ENCODE measurements at regions not wholly inside any gene's neighbourhood (a gene's known extent, or its start where the extent isn't known, plus 50 kb on each side); places are given as distances from the start of the nearest gene placed in this dataset.
"Not testable (repeated sequence)": the region's sequence is repeated elsewhere in the genome, so short reads cannot be mapped to it uniquely, and the experiment has no call there.

- no peaks in the 10 kb centered on the region for H3K36me3 Mint-ChIP-seq
- H3K27ac Mint-ChIP-seq: no peak overlapping the region
- H3K4me1 Mint-ChIP-seq: peaks cover 0 to 2% of the 10 kb centered on the region in 2 donors
- H3K4me3 Mint-ChIP-seq: no peak overlapping the region
- H3K9me3 Mint-ChIP-seq: no peaks in the 10 kb centered on the region
- ATAC-seq (replicated peaks): no peak
- H3K27me3 Mint-ChIP-seq: no peaks in the 10 kb centered on the region
- DNase-seq: no peak
These were observed 187.3 kb upstream of the FAM241A start for GRCh38 chr4:111957997-111958396.

GRCh38 chr4:111959222-111959621, 186.0 kb upstream of the FAM241A start:
- Mint-ChIP-seq H3K27me3 (no peaks in the 10 kb centered on the region), H3K36me3 (no peaks in the 10 kb centered on the region), H3K4me3 (no peak overlapping the region), H3K9me3 (no peaks in the 10 kb centered on the region), H3K27ac (no peak overlapping the region), H3K4me1 (peaks cover 0 to 2% of the 10 kb centered on the region in 2 donors)
- ATAC-seq (replicated peaks): peak in 1 of 2 donors; percentile 48
- no peak for DNase-seq

GRCh38 chr4:111960241-111960667, 185.0 kb upstream of the FAM241A start:
- Mint-ChIP-seq H3K27me3 (no peaks in the 10 kb centered on the region), H3K36me3 (no peaks in the 10 kb centered on the region), H3K9me3 (no peaks in the 10 kb centered on the region), H3K4me3 (no peak overlapping the region), H3K4me1 (peaks cover 0 to 2% of the 10 kb centered on the region in 2 donors), H3K27ac (no peak overlapping the region)
- DNase-seq (peak; percentile 14), ATAC-seq (replicated peaks) (peak; percentile 93 to 96)

GRCh38 chr4:111961026-111961425, 184.2 kb upstream of the FAM241A start:
- H3K27me3 Mint-ChIP-seq; ATAC-seq (replicated peaks); H3K9me3 Mint-ChIP-seq; H3K4me3 Mint-ChIP-seq; H3K4me1 Mint-ChIP-seq; H3K36me3 Mint-ChIP-seq; DNase-seq; H3K27ac Mint-ChIP-seq: not testable (repeated sequence)

GRCh38 chr4:111961809-111962208, 183.4 kb upstream of the FAM241A start:
- Mint-ChIP-seq H3K36me3 (no peaks in the 10 kb centered on the region), H3K27me3 (no peaks in the 10 kb centered on the region), H3K9me3 (no peaks in the 10 kb centered on the region), H3K27ac (no peak overlapping the region), H3K4me3 (no peak overlapping the region), H3K4me1 (peaks cover 0 to 2% of the 10 kb centered on the region in 2 donors)
- no peak for DNase-seq
- ATAC-seq (replicated peaks): no peak

GRCh38 chr4:111963158-111963700, 182.0 kb upstream of the FAM241A start:
- Mint-ChIP-seq H3K36me3 (no peaks in the 10 kb centered on the region), H3K27ac (no peak overlapping the region), H3K4me1 (peaks cover 0 to 2% of the 10 kb centered on the region in 2 donors), H3K27me3 (no peaks in the 10 kb centered on the region), H3K9me3 (no peaks in the 10 kb centered on the region), H3K4me3 (no peak overlapping the region)
- ATAC-seq (replicated peaks): no peak
- no peak for DNase-seq

GRCh38 chr4:111977419-111977965, 167.8 kb upstream of the FAM241A start:
- DNase-seq: no peak
- Mint-ChIP-seq H3K4me3 (no peak overlapping the region), H3K27ac (no peak overlapping the region), H3K9me3 (peaks cover 0 to 10% of the 10 kb centered on the region in 2 donors), H3K36me3 (no peaks in the 10 kb centered on the region), H3K4me1 (no peaks in the 10 kb centered on the region), H3K27me3 (peaks cover 12 to 42% of the 10 kb centered on the region in 2 donors)
- ATAC-seq (replicated peaks): no peak

- Mint-ChIP-seq H3K27ac (no peak overlapping the region), H3K36me3 (no peaks in the 10 kb centered on the region), H3K27me3 (peaks cover 18 to 51% of the 10 kb centered on the region in 2 donors), H3K4me3 (no peak overlapping the region), H3K4me1 (peaks cover 0 to 4% of the 10 kb centered on the region in 2 donors), H3K9me3 (peaks cover 0 to 6% of the 10 kb centered on the region in 2 donors)
- DNase-seq (no peak), ATAC-seq (replicated peaks) (no peak)
These were observed 165.3 kb upstream of the FAM241A start for GRCh38 chr4:111979921-111980320.

- peaks cover 19 to 56% of the 10 kb centered on the region in 2 donors for H3K27me3 Mint-ChIP-seq
- H3K4me1 Mint-ChIP-seq: peaks cover 0 to 6% of the 10 kb centered on the region in 2 donors
- no peak overlapping the region for H3K4me3 Mint-ChIP-seq
These were observed 163.2 kb upstream of the FAM241A start for GRCh38 chr4:111982089-111982488.

GRCh38 chr4:111984169-111984819, 161.0 kb upstream of the FAM241A start:
- ATAC-seq (replicated peaks): no peak
- no peak for DNase-seq
- Mint-ChIP-seq H3K36me3 (no peaks in the 10 kb centered on the region), H3K27me3 (peaks cover 14 to 38% of the 10 kb centered on the region in 2 donors), H3K9me3 (no peaks in the 10 kb centered on the region), H3K4me3 (no peak overlapping the region), H3K27ac (no peak overlapping the region), H3K4me1 (peaks cover 0 to 6% of the 10 kb centered on the region in 2 donors)

More at GRCh38 chr4:111982089-111982488, 163.2 kb upstream of the FAM241A start:
- ATAC-seq (replicated peaks): no peak
- H3K36me3 Mint-ChIP-seq: no peaks in the 10 kb centered on the region
- H3K9me3 Mint-ChIP-seq: no peaks in the 10 kb centered on the region
- DNase-seq: no peak
- H3K27ac Mint-ChIP-seq: no peak overlapping the region

- peaks cover 0 to 6% of the 10 kb centered on the region in 2 donors for H3K4me1 Mint-ChIP-seq
- no peak overlapping the region for H3K27ac Mint-ChIP-seq
- H3K4me3 Mint-ChIP-seq: no peak overlapping the region
- ATAC-seq (replicated peaks): no peak
- no peak for DNase-seq
- peaks cover 9 to 33% of the 10 kb centered on the region in 2 donors for H3K27me3 Mint-ChIP-seq
- H3K9me3 Mint-ChIP-seq: no peaks in the 10 kb centered on the region
- no peaks in the 10 kb centered on the region for H3K36me3 Mint-ChIP-seq
These were observed 159.8 kb upstream of the FAM241A start for GRCh38 chr4:111985426-111985825.

- no peaks in the 10 kb centered on the region for H3K9me3 Mint-ChIP-seq
- H3K36me3 Mint-ChIP-seq: no peaks in the 10 kb centered on the region
- peaks cover 7 to 33% of the 10 kb centered on the region in 2 donors for H3K27me3 Mint-ChIP-seq
- no peak for DNase-seq
- no peak for ATAC-seq (replicated peaks)
- no peak overlapping the region for H3K4me3 Mint-ChIP-seq
- H3K27ac Mint-ChIP-seq: no peak overlapping the region
- peaks cover 3 to 8% of the 10 kb centered on the region in 2 donors for H3K4me1 Mint-ChIP-seq
These were observed 159.2 kb upstream of the FAM241A start for GRCh38 chr4:111986095-111986494.

GRCh38 chr4:111988514-111988913, 156.7 kb upstream of the FAM241A start:
- H3K27me3 Mint-ChIP-seq: peaks cover 13 to 34% of the 10 kb centered on the region in 2 donors
- no peaks in the 10 kb centered on the region for H3K36me3 Mint-ChIP-seq
- no peak for DNase-seq
- ATAC-seq (replicated peaks): no peak
- H3K4me3 Mint-ChIP-seq: no peak overlapping the region
- no peak overlapping the region for H3K27ac Mint-ChIP-seq
- H3K9me3 Mint-ChIP-seq: no peaks in the 10 kb centered on the region
- peaks cover 11 to 15% of the 10 kb centered on the region in 2 donors for H3K4me1 Mint-ChIP-seq

- no peak for DNase-seq
- no peak overlapping the region for H3K4me3 Mint-ChIP-seq
- H3K4me1 Mint-ChIP-seq: peaks cover 11 to 13% of the 10 kb centered on the region in 2 donors
These were observed 155.4 kb upstream of the FAM241A start for GRCh38 chr4:111989817-111990216.

GRCh38 chr4:111991163-111991562, 154.1 kb upstream of the FAM241A start:
- ATAC-seq (replicated peaks): peak; percentile 94 to 96
- Mint-ChIP-seq H3K4me1 (peaks cover 9 to 11% of the 10 kb centered on the region in 2 donors), H3K27ac (no peak overlapping the region), H3K36me3 (no peaks in the 10 kb centered on the region), H3K27me3 (peaks cover 17 to 21% of the 10 kb centered on the region in 2 donors), H3K9me3 (no peaks in the 10 kb centered on the region), H3K4me3 (no peak overlapping the region)
- DNase-seq: no peak

More at GRCh38 chr4:111989817-111990216, 155.4 kb upstream of the FAM241A start:
- no peak for ATAC-seq (replicated peaks)
- Mint-ChIP-seq H3K9me3 (no peaks in the 10 kb centered on the region), H3K36me3 (no peaks in the 10 kb centered on the region), H3K27ac (no peak overlapping the region), H3K27me3 (peaks cover 14 to 21% of the 10 kb centered on the region in 2 donors)

Data from stimulated activated naive B cell treated with anti-CD40 and anti-IgM and Interleukin-4, amounts not matched to agents 10 μg/mL and 1 μg/mL and 100 μg/mL, for 72 hours (primary cell).